ENCODE measurements at regions not wholly inside any gene's neighbourhood (a gene's known extent, or its start where the extent isn't known, plus 50 kb on each side); places are given as distances from the start of the nearest gene placed in this dataset.
A peak's percentile ranks its signal among the peaks of the same experiment; 100 is the strongest.

GRCh38 chr5:14090755-14091154 lies 52.4 kb upstream of the TRIO start:
- DNase-seq (ENCODE audit: low spot score), result no peak

DNA sequence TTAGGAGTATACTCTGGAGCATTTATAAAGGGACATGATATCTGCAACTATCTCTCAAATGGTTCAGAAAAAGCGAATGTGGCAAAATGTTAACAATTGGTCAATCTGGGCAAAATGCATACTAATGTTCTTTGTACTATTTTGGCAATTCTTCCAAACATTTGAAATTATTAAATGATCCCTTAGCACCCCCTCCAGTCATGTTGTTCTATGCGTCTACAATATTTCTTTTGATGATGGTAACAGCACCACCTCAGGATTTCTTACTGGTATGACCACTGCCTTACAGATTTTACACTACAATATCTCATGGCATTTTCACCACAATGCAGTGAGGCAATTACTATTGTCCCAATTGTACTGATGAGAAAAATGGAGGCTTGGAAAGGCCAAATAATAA lies 52.9 kb upstream of the TRIO start:
- DNase-seq (ENCODE audit: low spot score), result no peak

GRCh38 chr5:14089198-14089597 lies 53.9 kb upstream of the TRIO start:
- DNase-seq (ENCODE audit: low spot score), result peak; percentile 6

DNA sequence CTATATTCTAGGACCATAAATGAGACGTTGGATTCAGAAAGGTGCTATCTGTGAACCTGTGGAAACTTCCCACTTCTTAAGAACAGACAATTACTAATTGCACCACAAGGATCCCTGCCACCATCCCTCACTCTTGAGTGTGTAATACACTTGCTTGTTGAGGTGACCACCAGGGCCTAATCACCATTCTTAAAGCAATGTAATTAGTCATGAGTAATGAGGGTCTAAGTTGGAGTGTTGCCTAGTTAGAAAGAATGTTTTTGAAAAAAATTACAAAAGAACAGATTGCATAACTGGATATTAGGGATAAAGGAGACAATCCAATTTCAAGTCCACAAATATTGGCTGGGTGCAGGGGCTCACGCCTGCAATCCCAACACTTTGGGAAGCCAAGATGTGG lies 56.9 kb upstream of the TRIO start:
- DNase-seq (ENCODE audit: low spot score), result no peak

DNA sequence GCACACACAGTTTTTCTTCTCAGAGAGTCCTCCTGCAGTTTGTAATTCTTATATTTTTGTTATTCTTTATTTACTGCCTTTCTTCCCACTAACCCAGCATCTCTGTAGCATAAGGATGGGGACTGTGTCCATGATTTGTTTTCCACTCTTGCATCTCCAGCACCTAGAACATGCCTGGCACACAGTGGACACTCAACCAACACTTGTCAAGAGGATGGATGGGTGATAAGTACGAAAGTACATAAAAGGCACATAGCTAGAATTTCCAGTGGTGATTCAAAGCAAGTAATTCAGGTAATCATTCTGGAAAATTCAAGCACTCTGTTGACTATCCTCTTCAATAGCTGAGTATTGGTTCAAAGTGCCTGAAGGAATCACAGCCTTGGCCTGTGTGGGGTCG lies 60.2 kb upstream of the TRIO start:
- DNase-seq (ENCODE audit: low spot score), result no peak

- no peak for DNase-seq (ENCODE audit: low spot score)
Measured at GRCh38 chr5:14082523-14082922, 60.6 kb upstream of the TRIO start.

DNA sequence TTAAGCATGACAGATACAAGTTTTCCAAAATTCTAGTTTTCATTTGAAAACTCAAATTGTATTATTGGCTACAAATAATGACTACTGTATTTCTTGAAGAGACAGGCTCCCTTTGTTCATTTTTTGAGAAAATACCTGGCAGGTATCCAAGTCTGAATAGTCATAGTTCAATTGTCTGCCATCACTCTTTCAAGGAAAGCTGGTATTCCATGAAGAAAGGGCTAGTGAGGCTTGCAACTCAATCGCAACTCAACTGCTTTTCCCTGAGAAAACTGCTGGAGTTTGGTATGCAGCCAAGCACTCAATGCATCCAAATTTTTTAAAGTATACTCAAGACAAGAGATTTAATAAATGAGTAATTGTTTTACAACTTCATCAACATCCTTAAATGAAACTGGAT lies 61.4 kb upstream of the TRIO start:
- peak; percentile 65 for DNase-seq (ENCODE audit: low spot score)

DNA sequence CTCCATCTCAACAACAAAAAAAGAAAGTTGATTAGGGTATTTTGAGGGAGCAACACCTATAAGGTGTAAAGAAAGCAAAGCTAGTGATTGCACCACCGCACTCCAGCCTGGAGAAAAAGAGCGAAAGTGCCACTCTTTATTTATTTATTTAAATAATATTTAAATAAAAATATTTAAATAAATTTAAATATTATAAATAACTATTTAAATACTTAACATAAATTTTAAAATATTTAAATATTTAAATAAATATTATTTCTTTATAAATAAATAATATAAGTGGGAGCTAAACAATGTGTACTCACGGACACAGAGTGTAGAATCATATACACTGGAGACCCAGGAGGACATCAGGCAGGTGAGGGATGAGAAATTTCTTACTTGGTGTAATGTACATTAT lies 64.4 kb upstream of the TRIO start:
- no peak for DNase-seq (ENCODE audit: low spot score)

DNA sequence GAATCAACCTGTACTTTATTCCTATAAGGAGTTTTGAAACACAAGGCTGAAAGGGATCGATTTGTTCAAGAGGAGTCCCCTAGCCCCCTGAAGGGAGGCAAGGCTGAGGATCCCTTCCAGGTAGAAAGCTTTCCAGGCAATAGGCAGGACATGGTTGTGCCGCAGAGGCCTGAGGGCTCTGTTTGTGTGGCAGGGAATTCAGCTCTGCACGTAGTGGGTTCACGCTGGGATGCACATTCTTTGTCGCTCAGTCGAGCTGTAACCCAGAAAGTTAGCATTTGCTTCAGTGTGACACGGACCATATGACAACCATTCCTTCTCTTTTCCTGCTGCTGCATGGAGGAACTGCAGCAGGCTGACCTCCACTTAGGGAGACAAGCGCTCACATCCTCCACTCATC lies 65.6 kb upstream of the TRIO start:
- DNase-seq (ENCODE audit: low spot score), result no peak

DNA sequence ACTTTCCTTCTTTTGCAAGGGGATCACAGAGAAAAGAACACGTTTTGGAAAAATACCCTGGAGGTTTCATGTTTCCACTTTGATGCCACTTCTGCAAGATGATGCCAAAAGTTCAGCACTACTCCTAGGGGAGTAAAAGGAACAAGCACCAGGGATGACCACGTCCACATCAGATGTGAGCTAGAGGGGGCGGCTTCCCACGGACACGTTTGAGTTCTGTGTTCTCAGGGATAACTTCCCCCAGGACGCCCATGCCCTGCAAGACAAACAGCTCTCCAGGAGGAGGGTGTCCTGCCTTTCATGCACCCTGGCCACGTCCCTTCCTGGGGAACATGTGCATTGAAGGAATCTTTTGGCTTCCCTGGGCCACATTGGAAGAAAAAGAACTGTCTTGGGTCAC lies 66.6 kb upstream of the TRIO start:
- DNase-seq (ENCODE audit: low spot score), result no peak

GRCh38 chr5:14075937-14076336 lies 67.2 kb upstream of the TRIO start:
- DNase-seq (ENCODE audit: low spot score), result no peak

DNA sequence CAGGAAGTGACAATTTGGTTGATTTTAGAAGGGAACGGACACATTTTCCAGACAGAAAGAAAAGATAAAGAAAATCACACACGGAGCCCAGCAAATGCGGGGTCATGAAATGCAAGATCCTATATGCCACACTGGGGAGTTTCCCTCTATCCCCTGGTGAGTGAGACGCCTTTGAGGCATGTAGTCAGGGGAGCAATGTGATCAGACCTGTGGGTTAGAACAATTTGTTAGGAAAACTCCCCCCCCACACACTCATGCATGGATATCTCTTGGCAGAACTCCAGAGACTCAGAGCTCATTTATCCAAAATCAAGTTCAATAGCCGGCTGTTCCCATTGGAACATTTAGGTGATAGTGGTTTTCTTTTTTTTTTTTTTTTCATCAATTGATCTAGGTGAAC lies 71.7 kb upstream of the TRIO start:
- DNase-seq (ENCODE audit: low spot score), result peak; percentile 75

GRCh38 chr5:14069021-14069420 lies 74.1 kb upstream of the TRIO start:
- no peak for DNase-seq (ENCODE audit: low spot score)

- no peak for DNase-seq (ENCODE audit: low spot score)
Measured at GRCh38 chr5:14068136-14068535, 75.0 kb upstream of the TRIO start.

- DNase-seq (ENCODE audit: low spot score), result peak; percentile 76
Measured at GRCh38 chr5:14066326-14066725, 76.8 kb upstream of the TRIO start.

GRCh38 chr5:14064841-14065240 lies 78.3 kb upstream of the TRIO start:
- peak; percentile 75 for DNase-seq (ENCODE audit: low spot score)

- DNase-seq (ENCODE audit: low spot score), result no peak
Measured at GRCh38 chr5:14063691-14064090, 79.5 kb upstream of the TRIO start.

DNA sequence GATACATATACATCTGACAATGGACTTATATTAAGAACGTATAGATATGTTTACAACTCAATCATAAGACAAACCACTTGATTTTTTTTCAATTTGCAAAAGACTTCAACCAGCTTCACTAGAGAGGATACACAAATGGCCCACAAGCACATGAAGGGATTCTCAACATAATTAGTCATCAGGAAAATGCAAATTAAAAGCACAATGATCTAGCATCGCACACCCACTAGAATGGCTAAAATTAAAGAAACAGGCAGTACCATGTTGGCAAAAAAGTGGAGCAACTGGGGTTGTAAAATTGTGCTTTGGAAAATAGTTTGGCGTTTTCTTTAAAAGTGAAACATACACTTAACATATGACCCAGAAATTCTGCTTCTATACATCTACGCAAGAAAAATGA lies 80.0 kb upstream of the TRIO start:
- DNase-seq (ENCODE audit: low spot score), result peak; percentile 50

GRCh38 chr5:14062178-14062577 lies 81.0 kb upstream of the TRIO start:
- peak; percentile 73 for DNase-seq (ENCODE audit: low spot score)

DNA sequence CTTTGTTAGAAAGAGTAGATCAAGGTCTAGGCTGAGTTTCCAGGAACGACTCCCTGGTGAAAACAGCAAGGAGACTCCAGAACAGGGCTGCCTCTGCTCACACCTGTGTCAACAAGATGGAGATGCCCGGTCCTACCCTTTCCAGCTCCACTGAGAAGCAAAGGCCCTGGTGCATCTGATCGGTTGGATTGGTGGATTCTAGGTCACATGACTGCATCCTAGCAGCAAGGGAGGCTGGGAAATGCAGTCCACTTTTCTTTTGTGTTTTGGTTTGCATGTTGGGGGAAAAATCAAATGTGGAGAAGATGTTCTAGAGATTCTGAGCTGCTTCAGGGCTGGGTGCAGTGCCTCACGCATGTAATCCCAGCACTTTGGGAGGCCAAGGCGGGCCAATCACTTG lies 82.0 kb upstream of the TRIO start:
- DNase-seq (ENCODE audit: low spot score), result no peak

DNA sequence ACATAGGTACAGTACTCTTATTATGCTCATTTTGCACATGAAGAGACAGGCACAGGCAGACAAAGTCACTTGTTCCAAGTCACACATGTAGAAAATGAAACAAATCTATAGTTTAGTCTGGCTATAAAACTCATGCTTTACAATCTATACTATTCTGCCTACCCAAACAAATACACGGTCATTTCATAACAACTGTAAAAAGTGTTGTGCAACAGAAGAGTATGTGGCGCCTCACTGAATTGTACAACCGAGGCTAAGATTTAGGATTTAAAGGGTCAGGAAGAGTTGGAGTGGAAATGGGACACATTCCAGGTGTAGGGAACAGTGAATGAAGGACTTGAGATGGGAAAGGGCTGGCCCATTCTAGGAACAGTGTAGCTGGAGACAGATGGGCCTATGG lies 82.9 kb upstream of the TRIO start:
- DNase-seq (ENCODE audit: low spot score), result no peak

GRCh38 chr5:14059810-14060209 lies 83.3 kb upstream of the TRIO start:
- DNase-seq (ENCODE audit: low spot score), result no peak

DNA sequence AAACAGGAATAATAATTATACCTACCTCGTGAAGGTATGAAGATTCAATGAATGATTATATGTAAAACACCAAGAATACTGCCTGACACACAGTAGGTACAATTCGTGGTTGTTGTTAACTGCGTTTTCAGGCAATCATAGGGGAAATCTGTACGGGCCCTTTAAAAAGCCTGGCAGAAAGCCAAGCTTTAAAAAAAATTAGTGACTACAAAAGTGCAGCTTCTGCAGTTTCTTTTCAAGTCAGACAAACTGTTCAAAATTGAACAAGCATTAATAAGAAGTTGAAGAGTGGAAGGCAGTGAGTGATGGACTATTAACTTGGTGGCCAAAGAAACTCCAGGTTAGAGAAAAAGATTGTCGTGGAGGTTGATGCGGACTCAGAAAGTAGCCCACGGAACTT lies 85.9 kb upstream of the TRIO start:
- no peak for DNase-seq (ENCODE audit: low spot score)

DNA sequence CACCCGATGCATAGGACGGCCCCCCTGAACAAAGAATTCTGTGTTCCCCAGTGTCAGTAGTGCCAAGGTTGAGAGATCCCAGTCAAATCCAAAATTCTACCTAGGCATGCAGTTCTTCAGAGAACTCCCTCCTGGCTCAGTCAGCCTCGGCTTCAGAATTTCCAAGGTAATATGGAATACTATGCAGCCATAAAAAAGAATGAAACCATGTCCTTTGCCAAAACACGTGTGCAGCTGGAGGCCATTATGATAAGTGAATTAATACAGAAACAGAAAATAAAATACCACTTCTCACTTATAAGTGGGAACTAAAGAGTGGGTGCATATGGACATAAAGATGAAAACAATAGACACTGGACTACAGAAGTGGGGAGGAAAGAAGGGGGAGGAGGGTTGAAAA lies 87.1 kb upstream of the TRIO start:
- DNase-seq (ENCODE audit: low spot score), result no peak
